ENCODE measurements at regions not wholly inside any gene's neighbourhood (a gene's known extent, or its start where the extent isn't known, plus 50 kb on each side); places are given as distances from the start of the nearest gene placed in this dataset.

DNA sequence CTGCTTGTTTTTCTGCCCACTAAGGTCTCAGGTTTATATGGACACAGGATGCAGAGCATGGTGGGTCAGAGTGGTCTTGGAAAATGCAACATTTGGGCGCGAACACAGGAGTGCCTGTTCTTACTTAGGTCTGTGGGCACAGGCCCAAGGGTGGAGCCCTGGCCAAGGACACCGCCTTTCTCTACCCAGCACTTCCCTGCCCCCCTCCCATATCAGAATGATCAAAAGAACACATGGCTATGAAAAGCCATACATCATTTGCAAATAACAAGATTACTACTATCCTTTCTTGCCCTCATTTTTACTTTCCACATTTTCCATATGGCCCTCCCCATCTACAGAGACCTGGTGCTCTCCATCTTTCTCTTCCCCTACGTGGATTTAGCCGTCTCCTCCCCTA, 162.2 kb downstream of the ENC1 start:
- Histone ChIP-seq H3K27ac (ENCODE audit: low read depth, low read length) (no peak overlapping the region), H3K4me3 (ENCODE audit: low read length) (no peak overlapping the region), H3K27me3 (ENCODE audit: control insufficient read depth in 2 of 2, insufficient read depth in 2 of 2, low read length in 2 of 2) (peaks cover 0 to 3% of the 10 kb centered on the region in 2 donors), H3K36me3 (ENCODE audit: control insufficient read depth in 2 of 3, insufficient read depth in 3 of 3, low read length in 3 of 3) (no peaks in the 10 kb centered on the region), H3K4me1 (ENCODE audit: control insufficient read depth in 2 of 2, insufficient read depth in 2 of 2, low read length in 2 of 2) (no peaks in the 10 kb centered on the region), H3K9me3 (ENCODE audit: control insufficient read depth in 2 of 3, low read length in 3 of 3) (no peaks in the 10 kb centered on the region)
- Mint-ChIP-seq H3K27ac (no peak overlapping the region), H3K4me3 (no peak overlapping the region), H3K4me1 (no peaks in the 10 kb centered on the region), H3K27me3 (peaks cover 0 to 19% (median 4%) of the 10 kb centered on the region in 5 donors), H3K36me3 (no peaks in the 10 kb centered on the region), H3K9me3 (no peaks in the 10 kb centered on the region)
- intact Hi-C loops (cut with micrococcal nuclease): no loop called here
- no peak for DNase-seq
- no peak for ATAC-seq
- ChIA-PET CTCF (no interaction called here), POLR2A (no interaction called here)

DNA sequence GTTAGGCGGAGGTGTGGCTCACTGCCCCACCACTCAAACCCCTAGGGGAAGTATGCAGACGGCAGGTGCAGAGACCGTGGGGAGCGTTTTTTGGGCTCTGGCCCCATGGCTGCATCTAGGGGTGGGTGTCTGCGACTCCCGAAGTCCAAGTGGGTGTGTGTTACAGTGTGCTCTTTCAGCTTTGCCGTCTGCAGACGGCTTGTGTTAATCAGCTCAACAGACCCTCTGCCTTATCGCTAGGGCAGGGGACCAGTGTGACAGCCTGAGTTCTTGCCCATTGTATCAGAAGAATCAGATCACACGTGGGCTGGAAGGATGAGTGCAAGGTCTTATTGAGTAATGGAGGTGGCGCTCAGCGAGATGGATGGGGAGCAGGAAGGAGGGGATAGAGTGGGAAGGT, 162.8 kb downstream of the ENC1 start:
- CTCF ChIA-PET: no interaction called here
- no peaks in the 10 kb centered on the region for H3K4me1 ChIP-seq (ENCODE audit: control insufficient read depth in 2 of 2, insufficient read depth in 2 of 2, low read length in 2 of 2)
- H3K4me1 Mint-ChIP-seq: no peaks in the 10 kb centered on the region
- H3K9me3 Mint-ChIP-seq: no peaks in the 10 kb centered on the region
- H3K27ac ChIP-seq (ENCODE audit: low read depth, low read length): no peak overlapping the region
- no peak overlapping the region for H3K4me3 Mint-ChIP-seq
- no peaks in the 10 kb centered on the region for H3K36me3 Mint-ChIP-seq
- POLR2A ChIA-PET: no interaction called here
- peaks cover 0 to 3% of the 10 kb centered on the region in 2 donors for H3K27me3 ChIP-seq (ENCODE audit: control insufficient read depth in 2 of 2, insufficient read depth in 2 of 2, low read length in 2 of 2)
- no peak for DNase-seq
- ATAC-seq: no peak
- peaks cover 0 to 19% (median 4%) of the 10 kb centered on the region in 5 donors for H3K27me3 Mint-ChIP-seq
- H3K4me3 ChIP-seq (ENCODE audit: low read length): no peak overlapping the region
- intact Hi-C loops (cut with micrococcal nuclease): no loop called here
- H3K9me3 ChIP-seq (ENCODE audit: control insufficient read depth in 2 of 3, low read length in 3 of 3): no peaks in the 10 kb centered on the region
- no peak overlapping the region for H3K27ac Mint-ChIP-seq
- H3K36me3 ChIP-seq (ENCODE audit: control insufficient read depth in 2 of 3, insufficient read depth in 3 of 3, low read length in 3 of 3): no peaks in the 10 kb centered on the region

DNA sequence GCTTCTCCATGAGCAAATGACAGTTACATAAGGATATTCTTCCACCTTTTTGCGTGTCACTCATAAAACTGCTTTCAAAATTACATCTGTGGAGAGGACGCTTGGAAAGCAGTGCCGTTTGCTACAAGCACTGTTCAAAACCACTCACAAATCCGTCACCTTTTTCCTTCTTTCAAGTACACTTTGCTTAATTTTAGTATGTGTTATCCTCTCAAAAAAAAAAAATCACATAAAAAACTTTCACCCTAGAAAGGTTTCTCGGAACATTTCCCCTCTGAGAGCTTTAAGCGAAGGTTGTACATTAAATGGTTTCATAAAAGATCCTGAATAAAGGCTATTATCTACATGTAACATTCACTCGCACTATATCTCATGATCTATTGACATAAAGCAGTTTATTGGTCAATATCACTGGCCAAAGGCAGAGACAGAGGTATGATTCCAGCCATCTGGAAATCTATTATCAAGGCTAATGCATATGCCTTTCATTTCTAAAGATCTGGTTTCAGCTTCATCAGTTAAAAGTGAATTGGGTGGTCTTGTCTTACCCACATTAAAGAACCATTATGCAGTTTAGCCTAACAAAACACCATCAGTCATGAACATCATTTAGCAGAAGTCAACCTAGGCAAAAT, 163.6 kb downstream of the ENC1 start:
- H3K4me3 Mint-ChIP-seq: no peak overlapping the region
- H3K36me3 Mint-ChIP-seq: no peaks in the 10 kb centered on the region
- ATAC-seq (no peak), DNase-seq (no peak)
- no peak overlapping the region for H3K27ac Mint-ChIP-seq
- ChIA-PET POLR2A (no interaction called here), CTCF (no interaction called here)
- no peaks in the 10 kb centered on the region for H3K9me3 ChIP-seq (ENCODE audit: control insufficient read depth in 2 of 3, low read length in 3 of 3)
- no peak overlapping the region for H3K4me3 ChIP-seq (ENCODE audit: low read length)
- intact Hi-C loops (cut with micrococcal nuclease): no loop called here
- peaks cover 0 to 3% of the 10 kb centered on the region in 2 donors for H3K27me3 ChIP-seq (ENCODE audit: control insufficient read depth in 2 of 2, insufficient read depth in 2 of 2, low read length in 2 of 2)
- no peaks in the 10 kb centered on the region for H3K4me1 Mint-ChIP-seq
- no peaks in the 10 kb centered on the region for H3K4me1 ChIP-seq (ENCODE audit: control insufficient read depth in 2 of 2, insufficient read depth in 2 of 2, low read length in 2 of 2)
- H3K9me3 Mint-ChIP-seq: no peaks in the 10 kb centered on the region
- H3K27me3 Mint-ChIP-seq: peaks cover 0 to 19% (median 4%) of the 10 kb centered on the region in 5 donors
- H3K36me3 ChIP-seq (ENCODE audit: control insufficient read depth in 2 of 3, insufficient read depth in 3 of 3, low read length in 3 of 3): no peaks in the 10 kb centered on the region
- no peak overlapping the region for H3K27ac ChIP-seq (ENCODE audit: low read depth, low read length)

DNA sequence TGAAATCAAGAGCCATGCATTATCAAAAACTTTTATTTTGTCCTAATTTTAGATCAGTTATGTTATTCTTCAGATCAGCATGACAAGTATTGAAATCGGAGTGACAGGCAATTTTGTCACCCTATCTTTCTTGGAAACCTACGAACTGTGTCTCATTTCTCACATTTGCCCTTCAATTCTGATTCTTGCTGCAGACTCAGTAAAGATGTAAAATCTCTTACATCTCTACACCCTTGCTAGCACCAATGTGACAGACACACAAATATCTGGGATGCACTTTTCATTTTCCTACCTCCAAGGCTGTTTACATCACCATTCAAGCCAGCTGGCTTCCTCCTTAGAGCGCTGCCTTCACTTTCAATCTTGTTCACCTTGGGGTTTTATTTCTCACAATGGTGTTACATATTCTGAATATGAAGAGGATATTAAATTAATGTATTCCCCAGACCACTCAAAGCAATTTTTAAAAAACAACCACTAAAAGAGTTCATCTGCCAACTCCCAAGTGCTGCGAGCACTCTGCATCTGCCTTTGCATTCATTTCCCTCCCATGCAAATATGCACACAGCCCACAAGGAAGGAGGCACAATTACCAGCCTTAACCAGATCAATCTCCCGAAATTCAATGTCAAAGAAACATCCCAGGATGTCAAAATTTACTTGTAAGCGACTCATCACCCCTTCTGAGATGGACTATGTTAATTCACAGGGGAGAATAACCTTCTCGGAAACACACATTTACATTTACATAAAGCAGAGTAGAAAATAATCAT, 164.3 kb downstream of the ENC1 start:
- Mint-ChIP-seq H3K36me3 (no peaks in the 10 kb centered on the region), H3K9me3 (no peaks in the 10 kb centered on the region), H3K27ac (no peak overlapping the region), H3K27me3 (peaks cover 0 to 19% (median 4%) of the 10 kb centered on the region in 5 donors), H3K4me1 (no peaks in the 10 kb centered on the region), H3K4me3 (no peak overlapping the region)
- Histone ChIP-seq H3K4me3 (ENCODE audit: low read length) (no peak overlapping the region), H3K27ac (ENCODE audit: low read depth, low read length) (no peak overlapping the region), H3K4me1 (ENCODE audit: control insufficient read depth in 2 of 2, insufficient read depth in 2 of 2, low read length in 2 of 2) (no peaks in the 10 kb centered on the region), H3K27me3 (ENCODE audit: control insufficient read depth in 2 of 2, insufficient read depth in 2 of 2, low read length in 2 of 2) (peaks cover 0 to 3% of the 10 kb centered on the region in 2 donors), H3K36me3 (ENCODE audit: control insufficient read depth in 2 of 3, insufficient read depth in 3 of 3, low read length in 3 of 3) (no peaks in the 10 kb centered on the region), H3K9me3 (ENCODE audit: control insufficient read depth in 2 of 3, low read length in 3 of 3) (no peaks in the 10 kb centered on the region)
- intact Hi-C loops (cut with micrococcal nuclease): no loop called here
- CTCF ChIA-PET: no interaction called here
- no peak for ATAC-seq
- POLR2A ChIA-PET: no interaction called here
- no peak for DNase-seq

DNA sequence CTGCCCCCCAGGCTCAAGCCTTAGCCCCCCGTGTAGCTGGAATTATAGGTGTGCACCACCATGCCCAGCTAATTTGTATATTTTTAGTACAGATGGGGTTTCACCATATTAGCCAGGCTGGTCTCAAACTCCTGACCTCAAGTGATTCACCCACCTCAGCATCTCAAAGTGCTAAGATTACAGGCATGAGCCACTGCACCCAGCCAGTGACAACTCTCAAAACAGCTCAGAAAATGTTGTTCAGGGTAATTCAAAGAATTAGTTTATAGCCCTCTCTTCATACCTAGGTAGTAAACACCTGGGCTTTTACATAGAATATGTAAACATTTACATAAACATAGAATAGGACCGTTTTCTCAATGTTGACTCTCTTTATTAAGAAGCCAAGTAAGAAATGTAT, 168.7 kb downstream of the ENC1 start:
- ChIA-PET POLR2A (no interaction called here), CTCF (no interaction called here)
- Mint-ChIP-seq H3K27ac (no peak overlapping the region), H3K4me3 (no peak overlapping the region), H3K36me3 (no peaks in the 10 kb centered on the region), H3K4me1 (peaks cover 0 to 11% (median 0%) of the 10 kb centered on the region in 7 donors), H3K27me3 (peaks cover 0 to 25% (median 10%) of the 10 kb centered on the region in 5 donors), H3K9me3 (peaks cover 0 to 2% (median 0%) of the 10 kb centered on the region in 11 donors)
- no peak for DNase-seq
- Histone ChIP-seq H3K27me3 (ENCODE audit: control insufficient read depth in 2 of 2, insufficient read depth in 2 of 2, low read length in 2 of 2) (peaks cover 0 to 3% of the 10 kb centered on the region in 2 donors), H3K27ac (ENCODE audit: low read depth, low read length) (no peak overlapping the region), H3K4me1 (ENCODE audit: control insufficient read depth in 2 of 2, insufficient read depth in 2 of 2, low read length in 2 of 2) (no peaks in the 10 kb centered on the region), H3K36me3 (ENCODE audit: control insufficient read depth in 2 of 3, insufficient read depth in 3 of 3, low read length in 3 of 3) (no peaks in the 10 kb centered on the region), H3K9me3 (ENCODE audit: control insufficient read depth in 2 of 3, low read length in 3 of 3) (no peaks in the 10 kb centered on the region), H3K4me3 (ENCODE audit: low read length) (no peak overlapping the region)
- intact Hi-C loops (cut with micrococcal nuclease): no loop called here
- no peak for ATAC-seq

DNA sequence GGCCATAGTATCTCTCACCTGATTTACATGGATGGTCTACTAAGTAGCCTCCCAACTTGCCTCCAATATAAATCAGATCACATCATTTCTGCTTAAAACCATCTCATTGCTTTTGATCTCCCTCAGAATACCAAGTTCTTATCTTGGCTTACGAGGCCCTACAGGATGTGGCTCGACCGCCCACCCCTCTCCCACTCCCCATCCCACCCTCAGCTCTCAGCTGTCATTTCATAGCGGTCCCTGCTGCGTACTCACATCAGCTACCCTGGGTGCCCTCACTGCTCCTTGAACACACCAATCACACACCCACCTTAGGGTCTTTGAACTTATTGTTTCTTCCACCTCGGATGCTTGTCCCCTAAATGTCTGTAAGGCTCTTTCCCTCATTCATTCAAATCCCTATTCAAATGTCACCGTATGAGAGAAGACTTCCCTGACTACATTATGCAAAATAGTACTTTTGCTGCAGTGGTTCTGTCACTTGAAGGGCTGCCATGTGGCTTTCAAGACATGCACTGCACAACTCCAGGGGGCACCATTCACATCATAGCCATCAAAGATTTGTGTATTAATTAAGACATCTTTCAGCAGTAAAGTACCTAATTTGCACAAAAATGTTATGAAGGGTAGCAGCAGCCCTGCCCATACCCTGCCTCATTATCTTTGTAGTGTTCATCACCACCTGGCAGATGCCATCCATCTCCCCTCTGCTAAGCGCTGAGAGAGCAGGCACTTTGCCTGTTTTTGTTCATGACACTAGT, 171.1 kb downstream of the ENC1 start:
- CTCF ChIA-PET: no interaction called here

More for the DNA sequence above, 171.1 kb downstream of the ENC1 start:
- Histone ChIP-seq H3K4me1 (ENCODE audit: control insufficient read depth in 2 of 2, insufficient read depth in 2 of 2, low read length in 2 of 2) (no peaks in the 10 kb centered on the region), H3K4me3 (ENCODE audit: low read length) (no peak overlapping the region), H3K36me3 (ENCODE audit: control insufficient read depth in 2 of 3, insufficient read depth in 3 of 3, low read length in 3 of 3) (no peaks in the 10 kb centered on the region), H3K9me3 (ENCODE audit: control insufficient read depth in 2 of 3, low read length in 3 of 3) (no peaks in the 10 kb centered on the region), H3K27ac (ENCODE audit: low read depth, low read length) (no peak overlapping the region), H3K27me3 (ENCODE audit: control insufficient read depth in 2 of 2, insufficient read depth in 2 of 2, low read length in 2 of 2) (no peaks in the 10 kb centered on the region)
- Mint-ChIP-seq H3K9me3 (peaks cover 0 to 2% (median 0%) of the 10 kb centered on the region in 11 donors), H3K4me3 (no peak overlapping the region), H3K36me3 (no peaks in the 10 kb centered on the region), H3K27me3 (peaks cover 0 to 17% (median 6%) of the 10 kb centered on the region in 5 donors), H3K4me1 (peaks cover 0 to 11% (median 0%) of the 10 kb centered on the region in 7 donors), H3K27ac (no peak overlapping the region)
- DNase-seq (no peak), ATAC-seq (no peak)
- POLR2A ChIA-PET: no interaction called here
- intact Hi-C loops (cut with micrococcal nuclease): no loop called here
